ENCODE measurements at regions not wholly inside any gene's neighbourhood (a gene's known extent, or its start where the extent isn't known, plus 50 kb on each side); places are given as distances from the start of the nearest gene placed in this dataset.

GRCh38 chr5:68447136-68447929 is 231.8 kb downstream of the PIK3R1 start:
- Histone ChIP-seq H3K36me3 (ENCODE audit: insufficient read depth, low read length) (no peaks in the 10 kb centered on the region), H3K27ac (ENCODE audit: low read depth, low read length) (no peak overlapping the region), H3K9me3 (ENCODE audit: control insufficient read depth in 1 of 2, low read length in 2 of 2) (no peaks in the 10 kb centered on the region), H3K27me3 (ENCODE audit: insufficient read depth, low read length) (no peaks in the 10 kb centered on the region), H3K4me3 (ENCODE audit: low read length in 2 of 2) (no peak overlapping the region), H3K4me1 (ENCODE audit: insufficient read depth, low read length) (no peaks in the 10 kb centered on the region)
- POLR2A ChIA-PET (ENCODE audit: partially characterized antibody), result interaction anchor here (1.6 kb wide), 1 partner anchor 66 kb away, joined by 3 read pairs; no protein-coding TSS in a partner anchor
- CTCF ChIA-PET (ENCODE audit: partially characterized antibody), result interaction anchor here (1.1 kb wide), 1 partner anchor 14 kb away, joined by 3 read pairs; no protein-coding TSS in a partner anchor
- DNase-seq, result no peak
- peaks cover 0 to 12% (median 1%) of the 10 kb centered on the region in 4 donors for H3K4me1 Mint-ChIP-seq
- no peak overlapping the region for H3K4me3 Mint-ChIP-seq
- no peak overlapping the region for H3K27ac Mint-ChIP-seq
- intact Hi-C loops (cut with micrococcal nuclease), result no loop called here
- no peaks in the 10 kb centered on the region for H3K9me3 Mint-ChIP-seq
- H3K36me3 Mint-ChIP-seq, result no peaks in the 10 kb centered on the region
- H3K27me3 Mint-ChIP-seq, result no peaks in the 10 kb centered on the region

DNA sequence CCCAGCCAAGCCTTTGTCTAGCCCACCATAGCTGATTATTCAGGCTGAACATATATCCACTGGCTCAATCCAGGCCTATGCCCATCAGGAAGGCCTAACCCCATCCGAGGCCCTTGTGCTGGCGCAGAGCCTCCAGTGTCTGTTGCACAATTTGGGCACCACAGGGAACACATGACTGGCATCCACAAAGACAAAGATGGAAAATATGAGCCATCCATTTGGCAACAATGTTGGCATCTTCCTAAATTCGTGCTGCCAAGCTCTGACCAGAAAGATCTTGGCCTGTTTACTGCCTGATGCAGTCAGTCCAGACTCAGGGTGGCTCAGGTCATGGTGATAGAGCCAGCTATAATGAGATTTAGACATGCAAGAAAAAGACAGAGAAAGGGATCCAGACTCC is 233.8 kb downstream of the PIK3R1 start:
- Histone ChIP-seq H3K27me3 (ENCODE audit: insufficient read depth, low read length) (no peaks in the 10 kb centered on the region), H3K4me3 (ENCODE audit: low read length in 2 of 2) (no peak overlapping the region), H3K4me1 (ENCODE audit: insufficient read depth, low read length) (no peaks in the 10 kb centered on the region), H3K9me3 (ENCODE audit: control insufficient read depth in 1 of 2, low read length in 2 of 2) (no peaks in the 10 kb centered on the region), H3K36me3 (ENCODE audit: insufficient read depth, low read length) (no peaks in the 10 kb centered on the region), H3K27ac (ENCODE audit: low read depth, low read length) (no peak overlapping the region)
- Mint-ChIP-seq H3K9me3 (peaks cover 0 to 4% (median 0%) of the 10 kb centered on the region in 8 donors), H3K36me3 (no peaks in the 10 kb centered on the region), H3K4me1 (peaks cover 0 to 3% (median 0%) of the 10 kb centered on the region in 4 donors), H3K4me3 (no peak overlapping the region), H3K27ac (no peak overlapping the region), H3K27me3 (no peaks in the 10 kb centered on the region)
- intact Hi-C loops (cut with micrococcal nuclease), result no loop called here
- no peak for DNase-seq
- CTCF ChIA-PET (ENCODE audit: partially characterized antibody), result interaction anchor here (0.8 to 1.5 kb wide), 3 partner anchors 10 to 163 kb away, joined by 3 to 4 read pairs (median 3); no protein-coding TSS in a partner anchor
- POLR2A ChIA-PET (ENCODE audit: partially characterized antibody), result interaction anchor here (0.6 kb wide), 1 partner anchor 223 kb away, joined by 3 read pairs; no protein-coding TSS in a partner anchor

DNA sequence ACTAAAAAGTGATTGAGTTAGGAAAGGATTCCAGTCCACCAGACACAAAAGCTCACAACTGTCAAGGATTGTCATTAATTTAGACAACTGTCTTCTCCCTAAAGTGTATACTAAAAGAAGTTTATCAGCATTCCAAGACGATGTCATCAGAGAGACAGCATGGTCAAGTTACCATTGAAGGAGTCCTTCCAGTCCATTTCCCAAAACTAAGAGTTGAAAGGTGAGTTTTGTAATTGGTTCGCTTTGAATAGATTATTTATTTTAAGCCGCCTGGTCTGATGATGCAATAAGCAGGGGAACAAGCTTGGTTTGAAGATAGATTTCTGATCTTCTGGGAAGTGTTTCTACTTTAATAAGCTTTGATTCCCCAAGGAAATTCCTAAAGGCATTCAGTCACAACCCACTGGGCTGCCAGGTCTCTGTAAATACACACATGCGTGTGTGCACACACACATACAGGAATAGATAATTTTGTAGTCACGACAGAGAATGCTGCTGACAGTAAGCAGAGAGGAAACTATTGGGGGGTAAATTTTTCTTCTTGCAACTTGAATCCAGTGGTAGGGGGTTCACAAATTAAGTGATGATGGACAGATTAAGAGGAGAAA is 234.8 kb downstream of the PIK3R1 start:
- Histone ChIP-seq H3K27ac (ENCODE audit: low read depth, low read length) (no peak overlapping the region), H3K36me3 (ENCODE audit: insufficient read depth, low read length) (no peaks in the 10 kb centered on the region), H3K27me3 (ENCODE audit: insufficient read depth, low read length) (no peaks in the 10 kb centered on the region), H3K4me3 (ENCODE audit: low read length in 2 of 2) (no peak overlapping the region), H3K9me3 (ENCODE audit: control insufficient read depth in 1 of 2, low read length in 2 of 2) (no peaks in the 10 kb centered on the region), H3K4me1 (ENCODE audit: insufficient read depth, low read length) (no peaks in the 10 kb centered on the region)
- intact Hi-C loops (cut with micrococcal nuclease), result no loop called here
- H3K4me3 Mint-ChIP-seq, result no peak overlapping the region
- H3K27ac Mint-ChIP-seq, result no peak overlapping the region
- peaks cover 0 to 4% (median 0%) of the 10 kb centered on the region in 8 donors for H3K9me3 Mint-ChIP-seq
- H3K4me1 Mint-ChIP-seq, result no peaks in the 10 kb centered on the region
- no peak for DNase-seq
- H3K27me3 Mint-ChIP-seq, result no peaks in the 10 kb centered on the region
- ChIA-PET CTCF (ENCODE audit: partially characterized antibody) (interaction anchor here (0.8 to 1.5 kb wide), 2 partner anchors 9 to 164 kb away, joined by 3 to 4 read pairs; no protein-coding TSS in a partner anchor), POLR2A (ENCODE audit: partially characterized antibody) (no interaction called here)
- no peaks in the 10 kb centered on the region for H3K36me3 Mint-ChIP-seq

DNA sequence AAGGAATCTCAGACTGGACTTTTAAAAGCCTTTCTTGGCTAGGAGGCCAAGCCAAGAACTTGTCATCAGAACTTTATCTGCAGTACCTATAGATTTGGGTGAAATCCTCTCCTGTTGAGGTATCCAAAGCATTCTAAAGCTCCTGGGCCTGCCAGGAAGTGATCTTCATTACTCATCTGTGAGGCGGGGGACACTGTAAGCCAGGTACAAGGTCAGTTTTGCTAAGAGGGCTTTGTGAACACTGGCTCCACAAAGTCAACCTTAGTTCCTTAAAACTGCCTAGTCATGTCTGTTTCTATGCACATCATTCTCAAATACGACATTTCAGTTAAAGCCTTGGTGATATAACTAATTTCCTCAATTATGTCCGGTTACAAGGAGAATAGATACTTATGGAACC is 236.7 kb downstream of the PIK3R1 start:
- Histone ChIP-seq H3K4me1 (ENCODE audit: insufficient read depth, low read length) (no peaks in the 10 kb centered on the region), H3K36me3 (ENCODE audit: insufficient read depth, low read length) (no peaks in the 10 kb centered on the region), H3K27me3 (ENCODE audit: insufficient read depth, low read length) (no peaks in the 10 kb centered on the region), H3K27ac (ENCODE audit: low read depth, low read length) (no peak overlapping the region), H3K9me3 (ENCODE audit: control insufficient read depth in 1 of 2, low read length in 2 of 2) (no peaks in the 10 kb centered on the region), H3K4me3 (ENCODE audit: low read length in 2 of 2) (no peak overlapping the region)
- Mint-ChIP-seq H3K36me3 (no peaks in the 10 kb centered on the region), H3K4me3 (no peak overlapping the region), H3K27ac (no peak overlapping the region), H3K9me3 (peaks cover 0 to 4% (median 0%) of the 10 kb centered on the region in 8 donors), H3K27me3 (no peaks in the 10 kb centered on the region), H3K4me1 (no peaks in the 10 kb centered on the region)
- ChIA-PET POLR2A (ENCODE audit: partially characterized antibody) (no interaction called here), CTCF (ENCODE audit: partially characterized antibody) (interaction anchor here (1.2 kb wide), 1 partner anchor 166 kb away, joined by 4 read pairs; no protein-coding TSS in a partner anchor)
- intact Hi-C loops (cut with micrococcal nuclease), result no loop called here
- DNase-seq, result no peak

DNA sequence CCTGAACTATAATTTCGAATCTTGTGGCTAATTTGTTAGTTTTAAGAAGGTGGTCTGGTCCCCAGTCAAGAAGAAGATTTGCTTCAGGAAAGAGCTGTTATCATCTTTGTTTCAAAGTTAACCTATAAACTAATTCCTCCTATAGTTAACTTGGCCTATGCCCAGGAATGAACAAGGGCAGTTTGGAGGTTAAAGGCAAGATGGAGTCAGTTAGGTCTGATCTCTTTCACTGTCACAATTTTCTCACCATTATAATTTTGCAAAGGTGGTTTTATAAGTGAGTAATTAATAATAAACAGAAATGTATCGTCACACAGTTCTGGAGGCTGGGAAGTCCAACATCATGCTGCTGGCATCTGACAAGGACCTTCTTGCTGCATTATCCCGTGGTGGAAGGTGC is 238.6 kb downstream of the PIK3R1 start:
- ChIA-PET POLR2A (ENCODE audit: partially characterized antibody) (no interaction called here), CTCF (ENCODE audit: partially characterized antibody) (interaction anchor here (1.4 kb wide), 1 partner anchor 167 kb away, joined by 10 read pairs; no protein-coding TSS in a partner anchor)
- Histone ChIP-seq H3K9me3 (ENCODE audit: control insufficient read depth in 1 of 2, low read length in 2 of 2) (no peaks in the 10 kb centered on the region), H3K4me3 (ENCODE audit: low read length in 2 of 2) (no peak overlapping the region), H3K4me1 (ENCODE audit: insufficient read depth, low read length) (peaks cover 15% of the 10 kb centered on the region), H3K27ac (ENCODE audit: low read depth, low read length) (no peak overlapping the region), H3K27me3 (ENCODE audit: insufficient read depth, low read length) (no peaks in the 10 kb centered on the region), H3K36me3 (ENCODE audit: insufficient read depth, low read length) (no peaks in the 10 kb centered on the region)
- DNase-seq, result no peak
- Mint-ChIP-seq H3K9me3 (peaks cover 0 to 4% (median 0%) of the 10 kb centered on the region in 8 donors), H3K27me3 (no peaks in the 10 kb centered on the region), H3K27ac (no peak overlapping the region), H3K4me1 (peaks cover 9 to 15% (median 12%) of the 10 kb centered on the region in 4 donors), H3K4me3 (no peak overlapping the region), H3K36me3 (no peaks in the 10 kb centered on the region)
- intact Hi-C loops (cut with micrococcal nuclease), result no loop called here

DNA sequence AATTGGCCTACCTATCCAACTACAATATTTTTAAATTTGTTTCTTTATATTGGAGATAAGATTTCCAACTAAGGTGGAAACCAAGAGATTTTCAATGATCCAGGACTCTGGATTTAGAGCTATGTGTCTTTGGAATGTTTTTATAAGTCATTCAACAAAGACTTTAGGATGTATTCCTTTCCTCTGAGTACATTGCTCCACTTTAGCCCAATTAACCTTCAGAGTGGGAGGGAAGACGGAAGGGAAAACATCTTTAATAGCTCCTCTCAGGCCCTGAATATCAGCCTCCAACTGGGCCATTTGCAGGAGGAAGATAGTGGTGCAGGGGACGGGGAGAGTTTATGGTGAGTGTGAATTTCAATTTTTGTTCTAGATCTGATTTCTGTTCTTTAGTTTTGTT is 239.2 kb downstream of the PIK3R1 start:
- no peak for DNase-seq
- H3K9me3 Mint-ChIP-seq, result peaks cover 0 to 4% (median 0%) of the 10 kb centered on the region in 8 donors
- H3K4me3 Mint-ChIP-seq, result no peak overlapping the region
- peaks cover 15% of the 10 kb centered on the region for H3K4me1 ChIP-seq (ENCODE audit: insufficient read depth, low read length)
- no peaks in the 10 kb centered on the region for H3K36me3 Mint-ChIP-seq
- ChIA-PET CTCF (ENCODE audit: partially characterized antibody) (interaction anchor here (1.4 kb wide), 1 partner anchor 168 kb away, joined by 10 read pairs; no protein-coding TSS in a partner anchor), POLR2A (ENCODE audit: partially characterized antibody) (no interaction called here)
- H3K27ac Mint-ChIP-seq, result no peak overlapping the region
- H3K36me3 ChIP-seq (ENCODE audit: insufficient read depth, low read length), result no peaks in the 10 kb centered on the region
- intact Hi-C loops (cut with micrococcal nuclease), result no loop called here
- no peaks in the 10 kb centered on the region for H3K9me3 ChIP-seq (ENCODE audit: control insufficient read depth in 1 of 2, low read length in 2 of 2)
- H3K27me3 Mint-ChIP-seq, result no peaks in the 10 kb centered on the region
- H3K4me1 Mint-ChIP-seq, result peaks cover 9 to 16% (median 12%) of the 10 kb centered on the region in 4 donors
- no peak overlapping the region for H3K4me3 ChIP-seq (ENCODE audit: low read length in 2 of 2)
- no peaks in the 10 kb centered on the region for H3K27me3 ChIP-seq (ENCODE audit: insufficient read depth, low read length)
- H3K27ac ChIP-seq (ENCODE audit: low read depth, low read length), result no peak overlapping the region

GRCh38 chr5:68455216-68455615 is 239.7 kb downstream of the PIK3R1 start:
- POLR2A ChIA-PET (ENCODE audit: partially characterized antibody), result no interaction called here

More at GRCh38 chr5:68455216-68455615, 239.7 kb downstream of the PIK3R1 start:
- H3K4me3 ChIP-seq (ENCODE audit: low read length in 2 of 2), result no peak overlapping the region
- CTCF ChIA-PET (ENCODE audit: partially characterized antibody), result interaction anchor here (1.4 kb wide), 1 partner anchor 168 kb away, joined by 10 read pairs; no protein-coding TSS in a partner anchor
- DNase-seq, result no peak
- H3K4me1 Mint-ChIP-seq, result peaks cover 11 to 20% (median 12%) of the 10 kb centered on the region in 4 donors
- H3K27me3 ChIP-seq (ENCODE audit: insufficient read depth, low read length), result no peaks in the 10 kb centered on the region
- no peak overlapping the region for H3K4me3 Mint-ChIP-seq
- intact Hi-C loops (cut with micrococcal nuclease), result no loop called here
- H3K27ac ChIP-seq (ENCODE audit: low read depth, low read length), result no peak overlapping the region
- H3K36me3 ChIP-seq (ENCODE audit: insufficient read depth, low read length), result no peaks in the 10 kb centered on the region
- H3K4me1 ChIP-seq (ENCODE audit: insufficient read depth, low read length), result peaks cover 15% of the 10 kb centered on the region
- peaks cover 0 to 4% (median 0%) of the 10 kb centered on the region in 8 donors for H3K9me3 Mint-ChIP-seq
- H3K9me3 ChIP-seq (ENCODE audit: control insufficient read depth in 1 of 2, low read length in 2 of 2), result no peaks in the 10 kb centered on the region
- H3K36me3 Mint-ChIP-seq, result no peaks in the 10 kb centered on the region
- no peaks in the 10 kb centered on the region for H3K27me3 Mint-ChIP-seq
- no peak overlapping the region for H3K27ac Mint-ChIP-seq

Measured in CD4-positive, alpha-beta memory T cell (primary cell).